Stomach (tissue), 4 donors: ENCODE measurements at regions not wholly inside any gene's neighbourhood (a gene's known extent, or its start where the extent isn't known, plus 50 kb on each side); places are given as distances from the start of the nearest gene placed in this dataset.

ENCODE experiments used
- POLR2AphosphoS5 ChIP-seq, 3 donors: sonication (generic); formaldehyde crosslinking; IDR thresholded peaks; one replicate each; pipeline ENCODE4 v1.6.1; 2016; ENCODE audit warnings: antibody characterized with exemption in 3 of 3
- TF ChIP-seq, protein P1 (sequence below), 7 experiments: fragments of 450-650 bp in 4 of 7; fragments of 200-600 bp in 3 of 7; sonication (generic) in 3 of 7; IDR thresholded peaks; one replicate each; pipeline ENCODE4 v1.5.1; 2016 to 2019; ENCODE audit warnings: antibody characterized with exemption in 7 of 7, control low read depth in 2 of 7, mild to moderate bottlenecking in 1 of 7

- TF ChIP-seq POLR2AphosphoS5 (IDR thresholded peaks at IDR 0.05) = no peak
- TF ChIP-seq, protein P1, sequence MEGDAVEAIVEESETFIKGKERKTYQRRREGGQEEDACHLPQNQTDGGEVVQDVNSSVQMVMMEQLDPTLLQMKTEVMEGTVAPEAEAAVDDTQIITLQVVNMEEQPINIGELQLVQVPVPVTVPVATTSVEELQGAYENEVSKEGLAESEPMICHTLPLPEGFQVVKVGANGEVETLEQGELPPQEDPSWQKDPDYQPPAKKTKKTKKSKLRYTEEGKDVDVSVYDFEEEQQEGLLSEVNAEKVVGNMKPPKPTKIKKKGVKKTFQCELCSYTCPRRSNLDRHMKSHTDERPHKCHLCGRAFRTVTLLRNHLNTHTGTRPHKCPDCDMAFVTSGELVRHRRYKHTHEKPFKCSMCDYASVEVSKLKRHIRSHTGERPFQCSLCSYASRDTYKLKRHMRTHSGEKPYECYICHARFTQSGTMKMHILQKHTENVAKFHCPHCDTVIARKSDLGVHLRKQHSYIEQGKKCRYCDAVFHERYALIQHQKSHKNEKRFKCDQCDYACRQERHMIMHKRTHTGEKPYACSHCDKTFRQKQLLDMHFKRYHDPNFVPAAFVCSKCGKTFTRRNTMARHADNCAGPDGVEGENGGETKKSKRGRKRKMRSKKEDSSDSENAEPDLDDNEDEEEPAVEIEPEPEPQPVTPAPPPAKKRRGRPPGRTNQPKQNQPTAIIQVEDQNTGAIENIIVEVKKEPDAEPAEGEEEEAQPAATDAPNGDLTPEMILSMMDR (IDR thresholded peaks at IDR 0.05) = no peak
Observed at GRCh38 chr7:420142-421093, 99.2 kb downstream of the PDGFA start.
